K562 (cell line): ENCODE measurements at regions not wholly inside any gene's neighbourhood (a gene's known extent, or its start where the extent isn't known, plus 50 kb on each side); places are given as distances from the start of the nearest gene placed in this dataset.

Experiments used
- ATAC-seq: fragments of 200-7000 bp; cut with Tn5 transposase; 3 replicates; pipeline ENCODE4 v1.9.1; 2020; ENCODE audit warnings: moderate library complexity
- BruUV-seq: library from RNA; stranded (reverse); fragments of 400-500 nt; replicated peaks from 2 replicates; lab custom pipeline; 2021; lab: Mats Ljungman, UMichigan
- CTCF ChIA-PET: fragments of 300-600 bp; formaldehyde crosslinking; extraction: SDS; loops from one replicate; lab custom pipeline; 2021; ENCODE audit warnings: low intra/inter-chr PET ratio; lab: Yijun Ruan, JAX
- POLR2A ChIA-PET: fragments of 300-600, 350-650 bp; sonication (Branson Sonifier 250); formaldehyde crosslinking; extraction: SDS; loops from one replicate; lab custom pipeline; 2021; ENCODE audit warnings: antibody characterized with exemption, inconsistent platforms; lab: Yijun Ruan, JAX
- DNase-seq, 4 experiments: peaks; one replicate each; pipeline versions ENCODE4 v3.0.0 to v3.0.0-alpha.2; 2011 to 2018; ENCODE audit warnings: low spot score in 3 of 4, mixed read lengths in 3 of 4; ENCODE audit errors: extremely low read depth in 1 of 4
- FAIRE-seq: peaks from 2 replicates; lab custom pipeline; 2011; peaks lifted over from hg19 to GRCh38; lab: Jason Lieb, UNC
- H2AFZ ChIP-seq: 2 replicates; pipeline ENCODE4 v1.6.0; 2011; ENCODE audit warnings: low read depth, low read length, control low read depth, inconsistent platforms
- H3K27ac ChIP-seq: fragments of 200-600 bp; 3 replicates; pipeline ENCODE4 v1.8.0; 2011; ENCODE audit warnings: low read depth, mild to moderate bottlenecking, control low read depth, inconsistent platforms, low read length, moderate library complexity, mixed read lengths; ENCODE audit errors: extremely low read depth
- H3K27me3 ChIP-seq, 2 experiments: fragments of 300-600 bp in 1 of 2; 2 replicates in 1 of 2; 3 replicates in 1 of 2; pipeline versions ENCODE4 v1.6.0 to v1.8.0; 2011; ENCODE audit warnings: inconsistent platforms in 2 of 2, low read length in 2 of 2, mild to moderate bottlenecking in 1 of 2, mixed read lengths in 1 of 2, moderate library complexity in 1 of 2; ENCODE audit not compliant: control insufficient read depth in 2 of 2, insufficient read depth in 2 of 2
- H3K36me3 ChIP-seq: fragments of 300-600 bp; 3 replicates; pipeline ENCODE4 v1.8.0; 2011; ENCODE audit warnings: mild to moderate bottlenecking, low read length, inconsistent platforms; ENCODE audit not compliant: control insufficient read depth, insufficient read depth
- H3K4me1 ChIP-seq, 2 experiments: fragments of 200-600 bp in 1 of 2; replicated peaks in 1 of 2; 2 replicates in 1 of 2; 3 replicates in 1 of 2; pipeline versions ENCODE4 v1.5.1 to v1.8.0; 2011; ENCODE audit warnings: inconsistent platforms in 2 of 2, low read length in 2 of 2, mild to moderate bottlenecking in 1 of 2, mixed read lengths in 1 of 2, moderate library complexity in 1 of 2; ENCODE audit not compliant: control insufficient read depth in 2 of 2, insufficient read depth in 2 of 2
- H3K4me2 ChIP-seq: 2 replicates; pipeline ENCODE4 v1.6.1; 2011; ENCODE audit warnings: low read length, control low read depth, inconsistent platforms, mixed read lengths; ENCODE audit not compliant: insufficient read depth
- H3K4me3 ChIP-seq: fragments of 200-600 bp; sonication (generic), shearing (Covaris generic); 2 replicates; pipeline ENCODE4 v1.5.1; 2016; ENCODE audit warnings: control low read depth, inconsistent platforms
- H3K79me2 ChIP-seq: fragments of 200-600 bp; 3 replicates; pipeline ENCODE4 v1.8.0; 2011; ENCODE audit warnings: low read length, inconsistent platforms; ENCODE audit not compliant: control insufficient read depth, insufficient read depth
- H3K9ac ChIP-seq, 2 experiments: 2 replicates each; pipeline versions ENCODE4 v1.6.0 to v1.6.1; 2011; ENCODE audit warnings: low read depth in 2 of 2, low read length in 2 of 2, control low read depth in 1 of 2, inconsistent platforms in 1 of 2, mild to moderate bottlenecking in 1 of 2, mixed read lengths in 1 of 2; ENCODE audit not compliant: insufficient read depth in 1 of 2
- H3K9me1 ChIP-seq: one replicate; pipeline ENCODE4 v1.6.0; 2011; ENCODE audit warnings: inconsistent platforms, mild to moderate bottlenecking, low read length, moderate library complexity; ENCODE audit not compliant: control insufficient read depth, insufficient read depth
- H3K9me3 ChIP-seq: replicated peaks from 2 replicates; pipeline ENCODE4 v1.5.1; 2011; ENCODE audit warnings: low read depth, low read length, inconsistent platforms; ENCODE audit not compliant: control insufficient read depth, insufficient read depth
- H4K20me1 ChIP-seq: replicated peaks from 2 replicates; pipeline ENCODE4 v1.6.1; 2011; ENCODE audit warnings: low read length, inconsistent platforms, mixed read lengths; ENCODE audit not compliant: control insufficient read depth, insufficient read depth
- EP300 ChIP-seq: IDR thresholded peaks from 2 replicates; pipeline ENCODE4 v1.6.1; 2012; ENCODE audit warnings: low read length, improper control_type of control experiment
- ESRRA ChIP-seq: fragments of 450-650 bp; IDR thresholded peaks from 2 replicates; pipeline ENCODE4 v1.6.1; 2014; ENCODE audit warnings: low read depth, mild to moderate bottlenecking, moderate library complexity, borderline replicate concordance
- HLTF ChIP-seq: fragments of 450-650 bp; IDR thresholded peaks from 2 replicates; pipeline ENCODE4 v1.6.1; 2016
- MAX ChIP-seq: sonication (generic); formaldehyde crosslinking; IDR thresholded peaks from 2 replicates; pipeline ENCODE4 v1.9.0; 2022; ENCODE audit warnings: mild to moderate bottlenecking, missing genetic modification reagents
- NR2C1 ChIP-seq, 2 experiments: fragments of 450-650 bp; IDR thresholded peaks; 2 replicates each; pipeline ENCODE4 v1.6.1; 2017; ENCODE audit warnings: mild to moderate bottlenecking in 2 of 2, antibody characterized with exemption in 1 of 2, inconsistent platforms in 1 of 2, missing compliant biosample characterization in 1 of 2, missing genetic modification characterization in 1 of 2
- POLR3A ChIP-seq: IDR thresholded peaks from 2 replicates; pipeline ENCODE4 v1.6.1; 2011; ENCODE audit warnings: borderline replicate concordance, mild to moderate bottlenecking, moderate library complexity; ENCODE audit not compliant: insufficient read length, insufficient read depth; ENCODE audit errors: extremely low read depth
- PPARD ChIP-seq: fragments of 250-450 bp; sonication (Bioruptor Pico); IDR thresholded peaks from 2 replicates; pipeline ENCODE4 v1.8.0; 2022; ENCODE audit warnings: inconsistent platforms, mild to moderate bottlenecking, moderate library complexity
- RB1 ChIP-seq: fragments of 450-650 bp; IDR thresholded peaks from 2 replicates; pipeline ENCODE4 v1.6.1; 2017; ENCODE audit warnings: low read depth, mild to moderate bottlenecking
- SMC3 ChIP-seq: conservative IDR thresholded peaks from 2 replicates; pipeline ENCODE4 v1.6.1; 2011; ENCODE audit warnings: low read depth, low read length, improper control_type of control experiment; ENCODE audit not compliant: insufficient read depth
- TAL1 ChIP-seq: fragments of 450-650 bp; IDR thresholded peaks from 2 replicates; pipeline ENCODE4 v1.6.1; 2016; ENCODE audit warnings: mild to moderate bottlenecking
- THAP12 ChIP-seq: fragments of 250-450 bp; sonication (Bioruptor Pico); IDR thresholded peaks from 2 replicates; pipeline ENCODE4 v1.9.0; 2021; ENCODE audit warnings: mild to moderate bottlenecking, inconsistent platforms
- ZNF444 ChIP-seq: fragments of 250-450 bp; sonication (Bioruptor Pico); IDR thresholded peaks from 2 replicates; pipeline ENCODE4 v1.4.0; 2020; ENCODE audit warnings: mild to moderate bottlenecking, moderate library complexity
- ZNF75A ChIP-seq: fragments of 450-650 bp; formaldehyde crosslinking; IDR thresholded peaks from 2 replicates; pipeline ENCODE4 v1.4.0; 2020; ENCODE audit warnings: mild to moderate bottlenecking
- in situ Hi-C: fragments of 300-500 bp; cut with MboI; formaldehyde crosslinking; loops from 4 replicates; pipeline ENCODE4 v1.15.0; 2018; ENCODE audit warnings: inconsistent platforms, mixed read lengths
- intact Hi-C: fragments of 100-400 bp; cut with micrococcal nuclease; formaldehyde crosslinking; loops from 2 replicates; pipeline ENCODE4 v1.14.2; 2022
- TF ChIP-seq, protein P1 (sequence below): fragments of 250-450 bp; sonication (Bioruptor Pico); IDR thresholded peaks from 2 replicates; pipeline ENCODE4 v1.5.0; 2022; ENCODE audit warnings: mild to moderate bottlenecking

DNA sequence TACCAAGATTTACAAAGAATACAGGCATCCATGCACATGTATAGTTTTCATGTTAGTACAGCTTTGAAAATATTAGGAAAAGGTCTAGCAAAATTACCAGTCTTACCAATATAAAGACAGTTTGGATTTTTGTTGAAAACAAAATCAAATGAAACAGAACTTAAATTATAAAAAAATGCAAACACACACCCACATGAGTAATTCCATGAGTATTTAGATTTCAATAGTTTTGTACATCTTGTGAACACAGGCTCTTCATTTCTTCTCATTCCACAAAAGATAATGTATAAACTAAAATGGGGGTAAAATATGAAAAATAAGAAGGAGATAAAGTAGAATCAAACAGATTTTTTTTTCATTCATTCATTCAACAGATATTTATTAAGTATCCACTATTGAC lies 682.2 kb upstream of the ANKRD30A start:
- in situ Hi-C loops (no loop called here), intact Hi-C loops (no loop called here)
- Histone ChIP-seq H3K9ac (no peak overlapping the region), H3K9me1 (no peaks in the 10 kb centered on the region), H2AFZ (no peak overlapping the region), H4K20me1 (no peaks in the 10 kb centered on the region), H3K9me3 (no peaks in the 10 kb centered on the region; the same call in 1 of the 2 replicates), H3K4me3 (no peak overlapping the region), H3K4me2 (no peak overlapping the region), H3K27me3 (no peaks in the 10 kb centered on the region), H3K79me2 (no peaks in the 10 kb centered on the region), H3K4me1 (no peaks in the 10 kb centered on the region), H3K36me3 (no peaks in the 10 kb centered on the region), H3K27ac (no peak overlapping the region)
- no peak for ATAC-seq
- DNase-seq, result no peak
- FAIRE-seq, result no peak
- ChIA-PET POLR2A (no interaction called here), CTCF (no interaction called here)
- no TSS peak for BruUV-seq
- TF ChIP-seq, protein P1, sequence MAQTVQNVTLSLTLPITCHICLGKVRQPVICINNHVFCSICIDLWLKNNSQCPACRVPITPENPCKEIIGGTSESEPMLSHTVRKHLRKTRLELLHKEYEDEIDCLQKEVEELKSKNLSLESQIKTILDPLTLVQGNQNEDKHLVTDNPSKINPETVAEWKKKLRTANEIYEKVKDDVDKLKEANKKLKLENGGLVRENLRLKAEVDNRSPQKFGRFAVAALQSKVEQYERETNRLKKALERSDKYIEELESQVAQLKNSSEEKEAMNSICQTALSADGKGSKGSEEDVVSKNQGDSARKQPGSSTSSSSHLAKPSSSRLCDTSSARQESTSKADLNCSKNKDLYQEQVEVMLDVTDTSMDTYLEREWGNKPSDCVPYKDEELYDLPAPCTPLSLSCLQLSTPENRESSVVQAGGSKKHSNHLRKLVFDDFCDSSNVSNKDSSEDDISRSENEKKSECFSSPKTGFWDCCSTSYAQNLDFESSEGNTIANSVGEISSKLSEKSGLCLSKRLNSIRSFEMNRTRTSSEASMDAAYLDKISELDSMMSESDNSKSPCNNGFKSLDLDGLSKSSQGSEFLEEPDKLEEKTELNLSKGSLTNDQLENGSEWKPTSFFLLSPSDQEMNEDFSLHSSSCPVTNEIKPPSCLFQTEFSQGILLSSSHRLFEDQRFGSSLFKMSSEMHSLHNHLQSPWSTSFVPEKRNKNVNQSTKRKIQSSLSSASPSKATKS (CRISPR knock-in tag), result no peak
- TF ChIP-seq ESRRA (no peak), POLR3A (no peak), RB1 (no peak), ZNF444 (CRISPR knock-in tag) (no peak), EP300 (no peak), PPARD (CRISPR knock-in tag) (no peak), MAX (CRISPR knock-in tag) (no peak), HLTF (no peak), TAL1 (no peak), NR2C1 (IDR thresholded peaks at IDR 0.05) (no peak), NR2C1 (tag; IDR thresholded peaks at IDR 0.05) (no peak), ZNF75A (CRISPR knock-in tag) (no peak), THAP12 (CRISPR knock-in tag) (no peak), SMC3 (no peak)
